ENCODE measurements at regions not wholly inside any gene's neighbourhood (a gene's known extent, or its start where the extent isn't known, plus 50 kb on each side); places are given as distances from the start of the nearest gene placed in this dataset.
A peak's percentile ranks its signal among the peaks of the same experiment; 100 is the strongest.
"Not testable (repeated sequence)": the region's sequence is repeated elsewhere in the genome, so short reads cannot be mapped to it uniquely, and the experiment has no call there.

DNA sequence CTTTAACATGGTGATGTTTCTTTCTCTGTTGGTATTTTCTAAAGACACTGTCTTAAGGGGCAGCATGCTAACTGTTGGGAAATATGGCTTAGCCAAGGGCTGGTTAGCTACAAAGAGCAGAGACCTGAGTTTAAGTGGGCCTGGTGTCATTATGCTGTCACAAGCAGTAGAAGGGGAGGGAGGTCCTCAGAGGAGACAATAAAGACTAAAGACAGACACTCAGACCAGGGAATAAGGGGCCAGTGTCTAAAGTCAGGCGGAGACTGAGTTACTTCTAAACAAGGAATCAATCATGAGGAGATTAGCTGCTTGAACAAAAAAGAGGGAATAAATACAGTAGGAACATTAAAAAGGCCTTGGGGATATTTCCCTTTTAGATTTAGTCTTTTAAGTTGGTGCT, 142.7 kb upstream of the DPPA4 start:
- Mint-ChIP-seq H3K9me3 (no peaks in the 10 kb centered on the region), H3K27ac (no peak overlapping the region), H3K36me3 (no peaks in the 10 kb centered on the region)
- ATAC-seq, result no peak
- DNase-seq (ENCODE audit: low spot score in 2 of 2), result no peak

DNA sequence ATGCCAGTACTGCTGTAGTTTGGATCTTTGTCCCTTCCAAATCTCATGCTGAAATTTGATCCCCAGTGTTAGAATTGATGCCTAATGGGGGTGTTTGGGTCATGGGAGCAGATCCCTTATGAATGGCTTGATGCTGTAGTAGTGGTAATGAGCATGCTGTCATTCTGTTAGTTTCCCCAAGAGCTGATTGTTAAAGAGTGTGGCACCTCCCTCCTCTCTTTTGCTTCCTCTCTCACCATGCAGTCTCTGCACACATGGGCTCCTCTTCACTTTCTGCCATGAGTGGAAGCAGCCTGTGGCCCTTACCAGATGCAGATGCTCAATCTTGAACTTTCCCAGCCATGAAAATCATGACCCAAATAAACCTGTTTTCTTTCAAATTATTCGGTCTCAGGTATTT, 141.3 kb upstream of the DPPA4 start:
- Mint-ChIP-seq H3K27ac (no peak overlapping the region), H3K36me3 (no peaks in the 10 kb centered on the region), H3K9me3 (no peaks in the 10 kb centered on the region)
- ATAC-seq (no peak), DNase-seq (ENCODE audit: low spot score in 2 of 2) (no peak)

DNA sequence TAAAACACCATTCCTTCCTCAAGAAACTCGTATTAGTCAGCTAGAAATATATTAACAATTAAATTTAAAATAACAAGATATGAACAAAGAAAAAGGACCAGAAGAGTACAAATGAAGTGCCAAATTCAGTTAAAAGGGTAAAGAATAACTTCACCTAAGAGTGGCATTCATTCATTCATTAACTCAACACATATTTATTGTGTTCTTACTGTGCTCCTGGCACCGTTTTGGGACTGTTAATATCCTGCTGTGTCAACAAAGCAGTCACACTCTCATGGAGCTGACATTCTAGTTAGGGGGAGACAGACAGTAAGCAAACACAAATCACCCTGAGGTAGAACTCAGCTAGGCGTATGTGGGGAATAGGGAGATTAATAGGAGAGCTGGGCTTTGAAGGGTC, 123.6 kb upstream of the DPPA4 start:
- peaks cover 0 to 4% of the 10 kb centered on the region in 2 donors for H3K36me3 Mint-ChIP-seq
- ATAC-seq, result no peak
- peaks cover 11 to 24% of the 10 kb centered on the region in 2 donors for H3K9me3 Mint-ChIP-seq
- H3K27ac Mint-ChIP-seq, result peak overlapping the region in 1 of 2 donors; percentile 57
- DNase-seq (ENCODE audit: low spot score in 2 of 2), result no peak

DNA sequence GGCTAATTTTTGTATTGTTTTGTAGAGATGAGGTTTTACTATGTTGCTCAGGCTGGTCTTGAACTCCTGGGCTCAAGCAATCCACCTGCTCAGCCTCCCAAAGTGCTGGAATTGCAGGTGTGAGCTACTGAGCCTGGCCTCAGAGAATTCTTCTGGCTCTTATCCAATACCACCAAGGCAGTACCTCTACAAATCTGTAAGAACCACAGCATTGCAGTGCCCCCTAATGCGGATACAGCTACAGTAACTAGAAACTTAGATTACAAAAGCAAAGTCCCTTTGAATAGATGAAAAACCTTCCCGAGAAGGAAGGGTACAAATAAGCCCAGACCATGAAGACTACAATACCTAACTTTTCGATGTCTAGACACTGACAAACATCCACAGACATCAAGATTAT, 107.9 kb upstream of the DPPA4 start:
- peaks cover 11 to 20% of the 10 kb centered on the region in 2 donors for H3K9me3 Mint-ChIP-seq
- no peak for ATAC-seq
- H3K27ac Mint-ChIP-seq, result no peak overlapping the region
- no peak for DNase-seq (ENCODE audit: low spot score in 2 of 2)
- peaks cover 0 to 4% of the 10 kb centered on the region in 2 donors for H3K36me3 Mint-ChIP-seq

- Mint-ChIP-seq H3K36me3 (peaks cover 0 to 4% of the 10 kb centered on the region in 2 donors), H3K9me3 (peaks cover 7 to 16% of the 10 kb centered on the region in 2 donors), H3K27ac (no peak overlapping the region)
- no peak for ATAC-seq
- no peak for DNase-seq (ENCODE audit: low spot score in 2 of 2)
These were observed 105.2 kb upstream of the DPPA4 start for GRCh38 chr3:109442531-109442930.

GRCh38 chr3:109440353-109440752, 103.0 kb upstream of the DPPA4 start:
- H3K9me3 Mint-ChIP-seq, result no peaks in the 10 kb centered on the region
- H3K36me3 Mint-ChIP-seq, result no peaks in the 10 kb centered on the region
- H3K27ac Mint-ChIP-seq, result no peak overlapping the region
- ATAC-seq (no peak), DNase-seq (ENCODE audit: low spot score in 2 of 2) (no peak)

DNA sequence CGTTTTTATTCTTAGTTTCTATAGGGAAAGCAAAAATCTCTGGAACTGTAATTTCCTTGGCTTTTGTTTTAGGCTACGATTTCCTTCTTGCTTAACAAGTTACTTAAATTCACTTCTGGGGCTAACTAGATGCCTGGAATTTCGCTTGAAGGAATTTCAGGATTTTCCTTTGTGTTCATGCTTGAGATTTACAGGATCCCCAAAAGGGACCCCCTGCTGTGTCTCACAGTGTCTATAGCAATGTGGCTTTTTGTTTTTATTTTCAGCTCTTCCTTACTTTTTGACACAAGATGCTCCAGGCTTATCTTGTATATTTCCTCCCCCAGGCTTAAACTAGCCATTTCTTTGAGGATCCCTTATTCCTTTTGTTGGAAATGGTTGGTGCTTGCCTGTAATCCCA, 95.5 kb upstream of the DPPA4 start:
- no peak overlapping the region for H3K27ac Mint-ChIP-seq
- no peak for ATAC-seq
- H3K9me3 Mint-ChIP-seq, result no peaks in the 10 kb centered on the region
- no peak for DNase-seq (ENCODE audit: low spot score in 2 of 2)
- H3K36me3 Mint-ChIP-seq, result no peaks in the 10 kb centered on the region

- Mint-ChIP-seq H3K9me3 (no peaks in the 10 kb centered on the region), H3K36me3 (no peaks in the 10 kb centered on the region), H3K27ac (no peak overlapping the region)
- no peak for ATAC-seq
- DNase-seq (ENCODE audit: low spot score in 2 of 2), result no peak
These were observed 93.7 kb upstream of the DPPA4 start for GRCh38 chr3:109430911-109431563.

GRCh38 chr3:109413049-109413448, 75.7 kb upstream of the DPPA4 start:
- Mint-ChIP-seq H3K36me3 (no peaks in the 10 kb centered on the region), H3K27ac (peak overlapping the region in 1 of 2 donors; percentile 65), H3K9me3 (peaks cover 2 to 3% of the 10 kb centered on the region in 2 donors)
- ATAC-seq (no peak), DNase-seq (ENCODE audit: low spot score in 2 of 2) (no peak)

DNA sequence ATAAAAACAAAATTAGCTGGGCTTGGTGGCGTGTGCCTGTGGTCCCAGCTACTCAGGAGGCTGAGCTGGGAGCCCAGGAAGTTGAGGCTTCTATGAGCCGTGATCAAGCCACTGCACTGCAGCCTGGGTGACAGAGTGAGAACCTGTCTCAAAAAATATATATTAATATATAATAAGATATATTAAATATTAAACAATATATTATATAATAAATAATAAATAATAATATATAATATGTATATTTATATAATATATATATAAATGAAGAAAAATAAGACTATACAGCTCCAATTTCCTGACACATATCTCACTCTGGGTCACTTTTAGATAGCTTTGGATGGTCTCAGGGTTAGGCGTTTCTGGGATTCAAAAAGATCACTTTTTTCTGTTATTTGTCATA, 74.2 kb upstream of the DPPA4 start:
- DNase-seq (ENCODE audit: low spot score in 2 of 2) (no peak), ATAC-seq (no peak)
- Mint-ChIP-seq H3K27ac (no peak overlapping the region), H3K9me3 (peaks cover 4 to 5% of the 10 kb centered on the region in 2 donors), H3K36me3 (no peaks in the 10 kb centered on the region)

DNA sequence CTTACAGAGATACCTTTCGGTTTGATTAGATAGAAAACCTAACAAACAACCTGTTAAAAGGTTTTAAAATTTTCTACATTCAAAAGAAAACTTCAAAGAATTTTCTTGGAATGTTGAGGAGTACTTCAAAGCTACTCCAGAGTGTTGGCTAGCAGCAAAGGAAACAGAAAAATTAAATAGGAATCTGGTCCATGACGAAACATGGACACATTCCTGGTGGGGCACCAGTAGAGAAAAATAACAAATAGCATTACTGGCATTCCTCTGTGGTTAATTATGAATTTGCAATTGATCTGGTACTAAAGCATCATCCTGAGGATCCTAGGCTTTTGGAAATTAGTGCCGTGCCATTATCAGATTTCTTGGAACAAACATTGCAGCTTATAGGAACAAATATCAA, 59.5 kb upstream of the DPPA4 start:
- H3K27ac Mint-ChIP-seq, result no peak overlapping the region
- no peak for ATAC-seq

GRCh38 chr3:109393728-109394127, 56.4 kb upstream of the DPPA4 start:
- not testable (repeated sequence) for ATAC-seq; H3K9me3 Mint-ChIP-seq; DNase-seq (ENCODE audit: low spot score in 2 of 2); H3K36me3 Mint-ChIP-seq; H3K27ac Mint-ChIP-seq

More for the DNA sequence above, 59.5 kb upstream of the DPPA4 start:
- H3K36me3 Mint-ChIP-seq, result no peaks in the 10 kb centered on the region
- H3K9me3 Mint-ChIP-seq, result no peaks in the 10 kb centered on the region
- no peak for DNase-seq (ENCODE audit: low spot score in 2 of 2)

- no peaks in the 10 kb centered on the region for H3K9me3 Mint-ChIP-seq
- ATAC-seq (no peak), DNase-seq (ENCODE audit: low spot score in 2 of 2) (no peak)
- no peak overlapping the region for H3K27ac Mint-ChIP-seq
- H3K36me3 Mint-ChIP-seq, result no peaks in the 10 kb centered on the region
These were observed 54.9 kb upstream of the DPPA4 start for GRCh38 chr3:109392293-109392692.

DNA sequence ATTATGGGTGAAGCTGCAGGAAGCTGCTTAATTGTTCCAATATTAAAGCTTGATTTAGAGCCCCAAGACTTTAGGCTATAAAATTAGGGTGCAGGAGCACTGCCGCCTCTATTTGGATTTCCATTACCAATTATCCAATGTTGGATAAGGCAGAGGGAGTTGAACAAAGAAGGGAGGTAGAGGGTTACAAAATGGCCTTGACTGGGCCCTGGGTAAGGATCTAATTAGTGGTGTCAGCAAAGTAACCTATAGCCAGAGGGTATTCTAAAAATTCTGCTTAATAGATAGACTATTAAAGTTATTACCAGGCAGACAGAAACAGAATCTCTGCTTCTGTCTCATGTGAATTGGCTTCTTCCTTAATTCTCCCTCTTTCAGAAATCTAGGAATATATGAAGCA, 50.3 kb upstream of the DPPA4 start:
- Mint-ChIP-seq H3K27ac (no peak overlapping the region), H3K36me3 (no peaks in the 10 kb centered on the region), H3K9me3 (no peaks in the 10 kb centered on the region)
- ATAC-seq, result no peak
- DNase-seq (ENCODE audit: low spot score in 2 of 2), result no peak

DNA sequence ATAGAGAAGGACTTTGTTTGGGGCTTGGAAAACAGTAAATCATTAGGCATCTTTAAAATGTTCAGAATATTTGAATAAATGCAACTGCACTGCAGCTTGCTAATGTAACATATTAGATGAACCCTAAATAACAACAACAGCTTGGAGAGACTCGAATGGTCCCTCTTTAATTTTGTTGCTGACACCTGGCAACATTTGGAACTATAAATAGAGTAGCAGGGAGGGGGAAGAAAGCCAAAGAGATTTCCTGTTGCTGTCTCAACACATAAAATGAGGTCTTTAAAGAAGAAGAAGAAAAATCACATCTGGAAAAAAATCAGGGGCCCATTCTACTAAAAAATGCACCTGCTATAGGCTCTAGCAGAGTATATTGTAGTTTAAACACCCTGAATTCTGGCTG, 49.9 kb upstream of the DPPA4 start:
- ATAC-seq, result no peak
- Mint-ChIP-seq H3K9me3 (no peaks in the 10 kb centered on the region), H3K36me3 (no peaks in the 10 kb centered on the region)

More for the DNA sequence above, 49.9 kb upstream of the DPPA4 start:
- no peak for DNase-seq (ENCODE audit: low spot score in 2 of 2)
- H3K27ac Mint-ChIP-seq, result no peak overlapping the region
